Aorta (tissue), 5 donors: ENCODE measurements at regions not wholly inside any gene's neighbourhood (a gene's known extent, or its start where the extent isn't known, plus 50 kb on each side); places are given as distances from the start of the nearest gene placed in this dataset.

ENCODE experiments used
- ATAC-seq: fragments of 200-7000 bp; cut with Tn5 transposase; one replicate; pipeline ENCODE4 v1.9.1; 2022; ENCODE audit warnings: moderate library complexity; ENCODE audit not compliant: low FRiP score
- DNase-seq, 2 donors: peaks; one replicate each; pipeline ENCODE4 v3.0.0-alpha.2; 2020
- H3K27ac ChIP-seq, 2 donors: one replicate each; pipeline ENCODE4 v1.5.1; 2013; ENCODE audit warnings: low read length in 2 of 2, mild to moderate bottlenecking in 2 of 2, moderate library complexity in 2 of 2, control low read depth in 1 of 2, inconsistent platforms in 1 of 2, low read depth in 1 of 2
- H3K27me3 ChIP-seq, 2 donors: one replicate each; pipeline ENCODE4 v1.6.1; 2013; ENCODE audit warnings: control low read depth in 1 of 2, low read length in 1 of 2, mild to moderate bottlenecking in 1 of 2, moderate library complexity in 1 of 2; ENCODE audit not compliant: insufficient read depth in 2 of 2, control insufficient read depth in 1 of 2
- H3K36me3 ChIP-seq, 2 donors: one replicate each; pipeline ENCODE4 v1.6.1; 2013; ENCODE audit warnings: control low read depth in 1 of 2, low read length in 1 of 2, mild to moderate bottlenecking in 1 of 2; ENCODE audit not compliant: insufficient read depth in 2 of 2, control insufficient read depth in 1 of 2
- H3K4me1 ChIP-seq, 2 donors: one replicate each; pipeline ENCODE4 v1.6.1; 2013; ENCODE audit warnings: low read length in 2 of 2, control low read depth in 1 of 2, mild to moderate bottlenecking in 1 of 2, moderate library complexity in 1 of 2; ENCODE audit not compliant: insufficient read depth in 2 of 2, control insufficient read depth in 1 of 2
- H3K4me3 ChIP-seq, 2 donors: one replicate each; pipeline ENCODE4 v1.5.1; 2013; ENCODE audit warnings: low read length in 2 of 2, control low read depth in 1 of 2, mild to moderate bottlenecking in 1 of 2
- H3K9me3 ChIP-seq: one replicate; pipeline ENCODE4 v1.6.1; 2013; ENCODE audit warnings: mild to moderate bottlenecking, low read length; ENCODE audit not compliant: control insufficient read depth
- WGBS, 2 donors: extraction: QIAGEN DNeasy Blood & Tissue Kit; methylation state at CpG; one replicate each; pipeline ENCODE4 v1.1.7; 2013; 5-methylcytosine and 5-hydroxymethylcytosine counted together
- intact Hi-C, 2 donors: fragments of 100-400 bp; cut with DNase I; formaldehyde crosslinking; loops; one replicate each; pipeline versions ENCODE4 v1.14.2 to v1.15.0; 2022
- donor health status: healthy with polysubstance abuse.
- donor health status: Bipolar disorder and iron deficiency.
- donor health status: DM: no; HTN: no; CAD: no.
- donor health status: DM: no; HTN: no; CAD: no.
- donor health status: DM: yes; HTN: yes; CAD: no.

- ATAC-seq (no peak), DNase-seq (no peak)
- Histone ChIP-seq H3K27me3 (no peaks in the 10 kb centered on the region), H3K36me3 (no peaks in the 10 kb centered on the region), H3K9me3 (peaks cover 2% of the 10 kb centered on the region), H3K4me1 (no peaks in the 10 kb centered on the region), H3K27ac (no peak overlapping the region), H3K4me3 (no peak overlapping the region)
- 3 to 11% methylated on average over 4 of the region's 4 CpGs for WGBS, 2 donors
- intact Hi-C loops = no loop called here
These were observed 153.9 kb upstream of the PFKP start for GRCh38 chr10:2913474-2913873.

- DNase-seq (no peak), ATAC-seq (no peak)
- intact Hi-C loops = no loop called here
- Histone ChIP-seq H3K4me1 (no peaks in the 10 kb centered on the region), H3K27me3 (no peaks in the 10 kb centered on the region), H3K36me3 (no peaks in the 10 kb centered on the region), H3K27ac (no peak overlapping the region), H3K4me3 (no peak overlapping the region), H3K9me3 (no peaks in the 10 kb centered on the region)
- 50 to 51% methylated on average over 3 of the region's 3 CpGs for WGBS, 2 donors
These were observed 156.7 kb upstream of the PFKP start for GRCh38 chr10:2910656-2911055.

GRCh38 chr10:2909921-2910320, 157.4 kb upstream of the PFKP start:
- no peaks in the 10 kb centered on the region for H3K9me3 ChIP-seq
- 78 to 81% methylated on average over 5 of the region's 5 CpGs for WGBS, 2 donors
- ATAC-seq (no peak), DNase-seq (no peak)
- H3K4me3 ChIP-seq = no peak overlapping the region
- no peak overlapping the region for H3K27ac ChIP-seq
- H3K36me3 ChIP-seq = no peaks in the 10 kb centered on the region
- H3K27me3 ChIP-seq = no peaks in the 10 kb centered on the region
- intact Hi-C loops = no loop called here
- H3K4me1 ChIP-seq = no peaks in the 10 kb centered on the region

- no peaks in the 10 kb centered on the region for H3K27me3 ChIP-seq
- H3K27ac ChIP-seq = no peak overlapping the region
- intact Hi-C loops = no loop called here
- WGBS, 2 donors = 67% methylated on average over 19 of the region's 19 CpGs
- H3K4me1 ChIP-seq = no peaks in the 10 kb centered on the region
- no peak overlapping the region for H3K4me3 ChIP-seq
- H3K36me3 ChIP-seq = no peaks in the 10 kb centered on the region
- ATAC-seq = no peak
- no peaks in the 10 kb centered on the region for H3K9me3 ChIP-seq
- DNase-seq = no peak
These were observed 158.3 kb upstream of the PFKP start for GRCh38 chr10:2908851-2909630.

- intact Hi-C loops = no loop called here
- DNase-seq (no peak), ATAC-seq (no peak)
- WGBS, 2 donors = 75 to 85% methylated on average over 2 of the region's 2 CpGs
- no peaks in the 10 kb centered on the region for H3K4me1 ChIP-seq
- H3K27ac ChIP-seq = no peak overlapping the region
- H3K27me3 ChIP-seq = no peaks in the 10 kb centered on the region
- no peaks in the 10 kb centered on the region for H3K36me3 ChIP-seq
- H3K4me3 ChIP-seq = no peak overlapping the region
- H3K9me3 ChIP-seq = no peaks in the 10 kb centered on the region
These were observed 160.4 kb upstream of the PFKP start for GRCh38 chr10:2906974-2907373.

- H3K27ac ChIP-seq = no peak overlapping the region
- DNase-seq (no peak), ATAC-seq (no peak)
- intact Hi-C loops = no loop called here
- H3K27me3 ChIP-seq = no peaks in the 10 kb centered on the region
- H3K4me3 ChIP-seq = no peak overlapping the region
- H3K36me3 ChIP-seq = no peaks in the 10 kb centered on the region
- no peaks in the 10 kb centered on the region for H3K9me3 ChIP-seq
- H3K4me1 ChIP-seq = no peaks in the 10 kb centered on the region
- WGBS, 2 donors = 81 to 82% methylated on average over 9 of the region's 9 CpGs
These were observed 161.5 kb upstream of the PFKP start for GRCh38 chr10:2905851-2906250.

GRCh38 chr10:2900530-2900929, 166.8 kb upstream of the PFKP start:
- Histone ChIP-seq H3K9me3 (peaks cover 1% of the 10 kb centered on the region), H3K27ac (no peak overlapping the region), H3K4me1 (no peaks in the 10 kb centered on the region), H3K4me3 (no peak overlapping the region), H3K36me3 (no peaks in the 10 kb centered on the region), H3K27me3 (no peaks in the 10 kb centered on the region)
- intact Hi-C loops = no loop called here
- ATAC-seq = no peak
- 79 to 86% methylated on average over 6 of the region's 6 CpGs for WGBS, 2 donors
- no peak for DNase-seq

GRCh38 chr10:2899246-2899951, 167.9 kb upstream of the PFKP start:
- intact Hi-C loops = no loop called here
- ATAC-seq = no peak
- H3K27me3 ChIP-seq = no peaks in the 10 kb centered on the region

GRCh38 chr10:2898509-2898860, 168.9 kb upstream of the PFKP start:
- Histone ChIP-seq H3K27me3 (no peaks in the 10 kb centered on the region), H3K27ac (no peak overlapping the region), H3K9me3 (peaks cover 1% of the 10 kb centered on the region), H3K4me3 (no peak overlapping the region), H3K4me1 (no peaks in the 10 kb centered on the region), H3K36me3 (no peaks in the 10 kb centered on the region)
- DNase-seq (no peak), ATAC-seq (no peak)
- 86% methylated on average over 6 of the region's 6 CpGs for WGBS, 2 donors
- intact Hi-C loops = no loop called here

More at GRCh38 chr10:2899246-2899951, 167.9 kb upstream of the PFKP start:
- no peaks in the 10 kb centered on the region for H3K4me1 ChIP-seq
- H3K9me3 ChIP-seq = peaks cover 1% of the 10 kb centered on the region
- no peak overlapping the region for H3K4me3 ChIP-seq
- no peak for DNase-seq
- no peak overlapping the region for H3K27ac ChIP-seq
- no peaks in the 10 kb centered on the region for H3K36me3 ChIP-seq
- 63 to 64% methylated on average over 19 of the region's 19 CpGs for WGBS, 2 donors
